ENCODE measurements at regions not wholly inside any gene's neighbourhood (a gene's known extent, or its start where the extent isn't known, plus 50 kb on each side); places are given as distances from the start of the nearest gene placed in this dataset.
A peak's percentile ranks its signal among the peaks of the same experiment; 100 is the strongest.

DNA sequence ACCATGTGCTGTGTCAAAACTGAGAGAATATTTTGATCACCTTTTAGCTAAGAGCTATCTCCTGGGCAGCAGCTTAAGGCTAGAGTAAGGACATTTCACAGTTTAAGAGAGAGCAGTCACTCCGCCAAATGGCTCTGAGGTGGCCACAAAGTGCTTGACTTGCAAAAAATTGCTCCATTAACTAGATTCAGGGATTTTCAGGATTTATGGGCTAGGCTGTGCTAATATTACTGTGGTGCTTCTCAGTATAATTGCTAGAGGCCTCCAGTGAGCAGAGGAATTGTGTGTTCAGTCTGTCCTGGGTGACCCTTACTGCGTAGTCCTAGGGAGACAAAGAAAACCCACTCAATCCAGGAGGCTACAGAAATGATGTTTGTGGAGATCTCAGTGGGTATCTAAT lies 65.2 kb downstream of the PALM2AKAP2 start:
- Histone ChIP-seq H4K5ac (ENCODE audit: low read depth, low read length) (no peak overlapping the region), H2AK5ac (ENCODE audit: low read depth, low read length) (no peak overlapping the region), H3K56ac (ENCODE audit: extremely low read depth, insufficient read depth, low read length) (no peak overlapping the region), H4K8ac (ENCODE audit: low read depth in 2 of 2, low read length in 2 of 2) (no peak overlapping the region), H3K36me3 (ENCODE audit: control insufficient read depth, insufficient read depth, low read length) (no peaks in the 10 kb centered on the region), H2BK5ac (ENCODE audit: low read depth, low read length, poor library complexity, severe bottlenecking) (no peak overlapping the region), H3K4me1 (ENCODE audit: control insufficient read depth, insufficient read depth, low read length) (no peaks in the 10 kb centered on the region), H3K27ac (ENCODE audit: insufficient read depth, low read length) (no peak overlapping the region), H3K9ac (ENCODE audit: low read depth, low read length) (no peak overlapping the region), H3K23ac (ENCODE audit: low read depth, low read length) (no peak overlapping the region), H3K4me2 (ENCODE audit: low read depth, low read length) (no peak overlapping the region), H4K20me1 (ENCODE audit: insufficient read depth, low read length) (peaks cover 9% of the 10 kb centered on the region), H2AK9ac (replicated peaks; ENCODE audit: low read depth, low read length, poor library complexity) (no peak overlapping the region), H3K9me1 (ENCODE audit: insufficient read depth, low read length) (peaks cover 6% of the 10 kb centered on the region; the same call in 1 of the 2 replicates), H3K9me3 (ENCODE audit: control insufficient read depth, insufficient read depth, low read length) (no peaks in the 10 kb centered on the region), H3K4me3 (ENCODE audit: insufficient read depth, low read depth, low read length) (no peak overlapping the region), H3K14ac (replicated peaks; ENCODE audit: low read depth, low read length) (no peak overlapping the region), H3K18ac (ENCODE audit: low read depth, low read length) (no peak overlapping the region), H3K79me1 (ENCODE audit: low read depth in 1 of 2, low read length in 2 of 2) (peaks cover 38 to 46% of the 10 kb centered on the region in 2 experiments), H2BK120ac (ENCODE audit: low read depth, low read length) (no peak overlapping the region), H3K4ac (ENCODE audit: low read depth, low read length) (no peak overlapping the region), H4K91ac (ENCODE audit: insufficient read depth, low read depth, low read length) (no peak overlapping the region), H2AFZ (replicated peaks; ENCODE audit: low read length, poor library complexity) (no peak overlapping the region), H2BK15ac (ENCODE audit: low read depth, low read length) (no peak overlapping the region), H3K27me3 (ENCODE audit: control insufficient read depth, insufficient read depth, low read length) (no peaks in the 10 kb centered on the region), H2BK20ac (ENCODE audit: low read depth, low read length) (no peak overlapping the region)
- WGBS, 2 experiments (ENCODE audit: extremely low coverage in 2 of 2, insufficient read length in 1 of 2) = 100% methylated on average over 1 of the region's 2 CpGs; no CpG with 5 or more reads in 1 of the 2 experiments
- intact Hi-C loops (cut with micrococcal nuclease) (no loop called here), in situ Hi-C loops (cut with MboI; ENCODE audit: low sequenced_read_pairs) (no loop called here), dilution Hi-C loops (cut with HindIII; ENCODE audit: low sequenced_read_pairs, unreplicated experiment) (no loop called here)
- ChIA-PET CTCF (no interaction called here), POLR2A (ENCODE audit: unreplicated experiment) (no interaction called here)
- ATAC-seq (ENCODE audit: low read depth) = no peak
- DNase-seq = no peak
- TF ChIP-seq RFX5 (IDR thresholded peaks at IDR 0.05; ENCODE audit: low read depth, low read length) = no peak
- peak; percentile 36; the same call in 1 of the 2 replicates for TF ChIP-seq MAFK (IDR thresholded peaks at IDR 0.05; ENCODE audit: low read depth, low read length)
- TF ChIP-seq BHLHE40 (IDR thresholded peaks at IDR 0.05; ENCODE audit: low read depth, low read length) = no peak
- BruUV-seq (replicated peaks) = no TSS peak

Measured in IMR-90 (cell line).